ENCODE measurements at regions not wholly inside any gene's neighbourhood (a gene's known extent, or its start where the extent isn't known, plus 50 kb on each side); places are given as distances from the start of the nearest gene placed in this dataset.

DNA sequence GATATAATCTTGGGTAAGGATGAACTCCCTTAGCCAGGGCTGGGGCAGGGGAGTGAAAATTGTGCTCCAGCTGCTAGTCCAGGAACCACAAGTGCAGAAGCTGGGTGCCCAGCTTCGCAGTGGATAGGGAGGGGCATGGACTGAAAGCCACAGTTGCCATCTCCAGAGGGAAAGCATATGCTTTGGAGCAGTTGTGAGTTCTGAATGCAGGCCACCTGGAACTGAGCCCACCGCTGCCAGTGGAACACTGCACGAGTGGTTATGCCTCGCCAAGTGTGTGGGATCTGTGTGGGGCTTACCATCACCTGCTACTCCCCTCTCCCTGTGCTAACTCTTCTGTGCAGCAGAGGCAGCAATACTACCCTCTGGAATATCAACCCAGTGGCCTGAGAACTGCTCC is 158.4 kb upstream of the DPT start:
- peaks cover 6% of the 10 kb centered on the region for H3K9me3 Mint-ChIP-seq
- H3K36me3 Mint-ChIP-seq (ENCODE audit: low read depth), result no peaks in the 10 kb centered on the region
- intact Hi-C loops (cut with micrococcal nuclease), result no loop called here
- peaks cover 13% of the 10 kb centered on the region for H3K27me3 Mint-ChIP-seq (ENCODE audit: low read depth)
- CTCF ChIA-PET, result no interaction called here
- H3K4me3 Mint-ChIP-seq, result no peak overlapping the region
- no peak for DNase-seq
- no peaks in the 10 kb centered on the region for H3K4me1 Mint-ChIP-seq (ENCODE audit: low read depth)
- no peak overlapping the region for H3K27ac Mint-ChIP-seq

DNA sequence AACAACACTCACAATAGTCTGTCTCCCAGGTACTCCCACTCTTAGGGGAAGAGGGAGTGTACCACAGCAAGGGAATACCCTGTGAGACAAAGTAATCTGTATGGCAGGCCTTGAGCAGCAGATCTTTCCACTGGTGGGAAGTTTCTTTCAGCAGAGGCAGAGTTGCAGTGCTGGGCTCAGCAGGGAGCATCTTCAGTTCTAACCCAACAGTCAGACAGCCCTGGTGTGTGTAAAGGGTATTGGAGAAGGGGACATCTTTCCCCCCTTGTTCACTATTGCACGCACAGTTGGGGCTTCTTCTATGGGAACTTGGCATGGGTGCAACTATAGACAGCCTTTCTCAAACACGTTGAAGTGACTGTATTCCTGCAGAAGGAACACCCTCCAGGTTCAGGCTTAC is 159.4 kb upstream of the DPT start:
- H3K36me3 Mint-ChIP-seq (ENCODE audit: low read depth), result no peaks in the 10 kb centered on the region
- CTCF ChIA-PET, result no interaction called here
- H3K27ac Mint-ChIP-seq, result no peak overlapping the region
- peaks cover 6% of the 10 kb centered on the region for H3K9me3 Mint-ChIP-seq
- intact Hi-C loops (cut with micrococcal nuclease), result no loop called here
- H3K27me3 Mint-ChIP-seq (ENCODE audit: low read depth), result peaks cover 14% of the 10 kb centered on the region
- DNase-seq, result no peak
- H3K4me3 Mint-ChIP-seq, result no peak overlapping the region
- H3K4me1 Mint-ChIP-seq (ENCODE audit: low read depth), result no peaks in the 10 kb centered on the region

DNA sequence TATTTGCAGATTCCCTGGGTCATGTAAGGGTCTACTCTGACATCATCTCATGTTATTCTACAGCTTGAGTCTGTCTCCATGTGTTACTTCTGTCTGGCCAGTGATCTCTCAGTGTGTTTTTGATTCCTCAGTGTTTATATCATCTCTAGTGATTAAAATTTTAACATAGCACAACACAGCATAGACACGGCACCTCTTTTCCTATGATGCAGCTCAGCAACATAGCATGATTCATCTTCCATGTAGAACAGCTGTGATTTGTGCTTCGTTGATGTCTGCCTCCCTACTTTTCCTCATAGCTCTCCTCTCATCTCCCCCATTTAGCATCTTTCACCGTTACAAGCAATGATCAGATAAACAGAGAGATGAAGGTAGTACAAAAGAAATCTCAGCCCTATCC is 163.9 kb upstream of the DPT start:
- intact Hi-C loops (cut with micrococcal nuclease), result no loop called here
- no peak for DNase-seq
- no peak overlapping the region for H3K4me3 Mint-ChIP-seq
- H3K27me3 Mint-ChIP-seq (ENCODE audit: low read depth), result peaks cover 31% of the 10 kb centered on the region
- H3K27ac Mint-ChIP-seq, result no peak overlapping the region
- CTCF ChIA-PET, result no interaction called here
- no peaks in the 10 kb centered on the region for H3K4me1 Mint-ChIP-seq (ENCODE audit: low read depth)
- peaks cover 1% of the 10 kb centered on the region for H3K9me3 Mint-ChIP-seq
- no peaks in the 10 kb centered on the region for H3K36me3 Mint-ChIP-seq (ENCODE audit: low read depth)

DNA sequence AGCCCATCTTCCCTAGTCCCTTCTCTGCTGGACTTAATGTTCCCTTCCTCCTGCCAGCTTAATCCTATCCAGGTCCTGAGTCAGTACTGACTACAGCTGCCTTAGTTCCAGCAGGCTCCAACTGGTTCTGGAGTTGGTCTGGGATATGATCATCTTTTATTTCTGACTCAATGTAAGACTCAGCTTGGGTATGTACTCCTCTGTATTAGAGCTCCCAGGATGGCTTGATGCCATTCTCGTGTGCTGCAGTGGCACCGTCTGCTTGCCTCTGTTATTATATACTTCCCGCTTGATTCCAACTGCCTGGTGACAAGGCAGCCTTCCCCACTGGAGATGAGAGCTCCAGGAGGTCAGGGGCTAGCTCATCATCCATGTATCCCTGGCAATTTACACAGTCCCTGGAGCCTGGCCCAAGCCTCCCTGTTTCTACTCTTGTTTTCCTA is 164.4 kb upstream of the DPT start:
- Mint-ChIP-seq H3K4me1 (ENCODE audit: low read depth) (no peaks in the 10 kb centered on the region), H3K9me3 (no peaks in the 10 kb centered on the region), H3K4me3 (no peak overlapping the region), H3K27me3 (ENCODE audit: low read depth) (peaks cover 29% of the 10 kb centered on the region), H3K27ac (no peak overlapping the region), H3K36me3 (ENCODE audit: low read depth) (no peaks in the 10 kb centered on the region)
- CTCF ChIA-PET, result no interaction called here
- intact Hi-C loops (cut with micrococcal nuclease), result no loop called here
- DNase-seq, result no peak

DNA sequence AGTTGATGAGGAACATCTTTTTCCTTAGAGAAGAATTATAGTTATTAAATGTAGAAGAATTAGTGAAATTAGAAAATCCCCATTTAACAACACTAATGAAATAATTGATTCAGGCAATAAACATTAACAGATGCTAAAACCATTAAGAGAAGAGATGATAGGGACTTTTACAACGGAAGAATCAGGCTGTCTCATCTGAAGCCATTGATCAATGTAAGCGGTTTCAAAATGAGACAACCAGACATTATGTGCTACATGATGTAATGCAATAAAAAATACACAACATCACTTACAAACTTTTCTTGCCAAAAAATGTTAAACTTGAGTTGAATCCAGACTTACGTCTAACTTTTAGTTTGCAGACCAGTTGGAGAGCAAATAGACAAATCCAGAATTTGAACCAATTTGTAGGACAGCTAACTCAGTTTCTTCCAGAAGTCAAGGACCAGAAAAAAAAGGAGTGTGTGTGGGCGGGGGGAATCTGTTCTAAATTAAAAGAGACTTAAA is 165.4 kb upstream of the DPT start:
- H3K4me1 Mint-ChIP-seq (ENCODE audit: low read depth), result no peaks in the 10 kb centered on the region
- H3K4me3 Mint-ChIP-seq, result no peak overlapping the region
- intact Hi-C loops (cut with micrococcal nuclease), result no loop called here
- no peaks in the 10 kb centered on the region for H3K36me3 Mint-ChIP-seq (ENCODE audit: low read depth)
- DNase-seq, result no peak
- H3K27ac Mint-ChIP-seq, result no peak overlapping the region
- CTCF ChIA-PET, result no interaction called here
- H3K27me3 Mint-ChIP-seq (ENCODE audit: low read depth), result peaks cover 30% of the 10 kb centered on the region
- H3K9me3 Mint-ChIP-seq, result no peaks in the 10 kb centered on the region

DNA sequence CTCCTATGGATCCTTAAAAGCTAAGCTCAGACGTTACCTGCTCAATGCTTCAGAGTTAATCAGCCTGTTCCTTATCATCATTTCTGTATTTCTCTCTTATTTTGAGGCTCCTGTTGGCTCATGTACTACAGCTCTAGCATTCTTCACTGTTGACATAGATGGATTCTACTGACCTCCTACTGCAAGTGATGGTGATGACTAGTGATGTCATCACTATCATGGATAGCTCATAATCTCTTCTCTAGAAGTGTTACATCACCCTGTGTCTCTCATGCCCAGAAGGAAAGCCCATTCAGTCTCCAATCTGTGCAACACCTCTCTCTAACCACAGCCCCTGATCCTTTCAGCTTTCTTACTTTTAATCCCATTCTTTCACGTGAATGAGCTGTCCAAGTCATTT is 168.2 kb upstream of the DPT start:
- no peaks in the 10 kb centered on the region for H3K36me3 Mint-ChIP-seq (ENCODE audit: low read depth)
- CTCF ChIA-PET, result no interaction called here
- no peak for DNase-seq
- no peaks in the 10 kb centered on the region for H3K9me3 Mint-ChIP-seq
- H3K27me3 Mint-ChIP-seq (ENCODE audit: low read depth), result peaks cover 26% of the 10 kb centered on the region
- H3K27ac Mint-ChIP-seq, result no peak overlapping the region
- H3K4me3 Mint-ChIP-seq, result no peak overlapping the region
- no peaks in the 10 kb centered on the region for H3K4me1 Mint-ChIP-seq (ENCODE audit: low read depth)
- intact Hi-C loops (cut with micrococcal nuclease), result no loop called here

DNA sequence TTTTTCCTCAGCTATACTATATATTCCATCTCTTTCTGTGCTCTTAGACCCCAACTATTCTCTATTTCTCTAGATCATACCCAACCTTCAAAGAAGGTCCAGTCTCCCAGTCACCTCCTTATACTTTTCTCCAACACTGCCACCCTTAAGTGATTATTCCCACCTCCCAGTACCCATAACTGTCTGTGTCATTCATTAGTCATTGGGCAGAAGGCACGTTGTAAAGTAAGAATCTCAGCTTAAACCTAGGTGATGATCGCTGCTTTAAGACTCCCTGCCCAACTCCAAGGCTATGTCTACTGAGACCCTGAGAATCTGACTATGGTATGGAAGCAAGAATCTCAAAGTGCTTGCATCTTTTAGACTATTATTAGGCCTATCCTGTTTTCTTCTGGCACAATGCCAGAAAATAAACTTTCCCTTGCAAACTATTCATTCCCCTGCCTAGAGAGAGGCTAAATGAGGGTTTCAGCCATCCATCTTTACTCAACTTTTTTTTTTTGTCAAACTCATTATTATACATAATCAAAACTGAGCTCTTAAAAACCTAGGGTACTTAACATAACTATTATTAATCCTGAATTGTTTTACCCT is 174.3 kb upstream of the DPT start:
- no peak overlapping the region for H3K4me3 Mint-ChIP-seq
- H3K4me1 Mint-ChIP-seq (ENCODE audit: low read depth), result no peaks in the 10 kb centered on the region
- CTCF ChIA-PET, result no interaction called here
- intact Hi-C loops (cut with micrococcal nuclease), result no loop called here
- H3K9me3 Mint-ChIP-seq, result no peaks in the 10 kb centered on the region
- no peaks in the 10 kb centered on the region for H3K36me3 Mint-ChIP-seq (ENCODE audit: low read depth)
- no peak overlapping the region for H3K27ac Mint-ChIP-seq
- peaks cover 3% of the 10 kb centered on the region for H3K27me3 Mint-ChIP-seq (ENCODE audit: low read depth)
- DNase-seq, result no peak

DNA sequence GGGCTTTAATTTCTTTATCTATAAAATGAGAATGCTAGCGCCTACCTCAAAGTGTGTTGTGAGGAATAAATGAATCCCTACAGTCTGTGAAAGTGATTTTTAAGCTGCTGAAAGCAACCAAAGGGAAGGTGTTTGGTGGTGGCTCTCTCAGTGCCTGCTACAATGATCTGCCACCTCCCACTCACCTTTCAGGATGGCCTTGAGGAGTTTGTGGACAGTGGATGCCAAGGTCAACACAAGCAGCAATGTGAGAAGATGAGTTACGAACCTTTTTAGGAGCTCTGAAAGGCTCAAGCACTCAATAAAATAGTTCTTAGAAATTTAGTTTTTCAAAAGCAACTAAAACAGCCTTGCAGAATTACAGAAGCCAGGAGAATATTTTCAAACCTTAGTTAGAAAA is 176.6 kb upstream of the DPT start:
- intact Hi-C loops (cut with micrococcal nuclease), result no loop called here
- CTCF ChIA-PET, result no interaction called here
- Mint-ChIP-seq H3K4me1 (ENCODE audit: low read depth) (no peaks in the 10 kb centered on the region), H3K9me3 (no peaks in the 10 kb centered on the region), H3K36me3 (ENCODE audit: low read depth) (no peaks in the 10 kb centered on the region), H3K27ac (no peak overlapping the region), H3K4me3 (no peak overlapping the region), H3K27me3 (ENCODE audit: low read depth) (peaks cover 7% of the 10 kb centered on the region)
- DNase-seq, result no peak

DNA sequence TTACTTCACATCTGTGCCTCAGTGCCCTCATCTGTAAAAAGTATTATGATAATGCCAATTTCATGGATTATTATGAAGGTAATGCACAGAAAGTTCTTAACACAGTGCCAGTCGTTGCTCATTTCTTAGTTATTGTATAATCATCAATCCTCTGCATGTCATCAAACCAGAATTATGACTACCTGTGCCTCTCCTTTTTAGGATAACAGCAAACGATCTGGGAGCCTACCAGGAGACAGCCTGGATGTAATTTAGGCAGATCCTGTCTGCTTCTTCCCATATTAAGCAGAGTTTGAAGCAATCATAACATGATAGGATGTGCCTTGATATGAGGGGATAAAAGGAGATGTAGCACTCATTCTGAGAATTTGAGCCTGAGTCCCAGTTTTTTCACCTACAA is 177.4 kb upstream of the DPT start:
- intact Hi-C loops (cut with micrococcal nuclease), result no loop called here

DNA sequence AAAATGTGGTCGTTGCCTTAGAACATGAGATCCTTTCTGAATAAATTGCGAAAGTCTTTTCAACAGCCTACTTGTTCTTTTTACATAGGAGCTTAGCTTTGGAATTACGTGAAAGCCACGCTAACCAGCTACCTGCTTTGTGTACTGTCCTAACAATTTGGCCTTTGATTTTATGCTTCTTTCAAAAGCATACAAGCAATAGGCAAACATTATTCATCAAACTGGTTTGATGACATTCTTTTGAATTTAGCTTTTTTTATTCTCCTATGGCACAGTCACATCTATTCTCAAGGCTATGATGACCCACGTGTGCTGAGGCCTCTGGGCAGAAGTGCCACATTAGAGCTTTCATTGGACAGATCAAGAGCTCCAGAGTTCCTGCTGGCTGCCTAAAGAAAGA is 178.0 kb upstream of the DPT start:
- CTCF ChIA-PET, result no interaction called here
- Mint-ChIP-seq H3K4me3 (no peak overlapping the region), H3K36me3 (ENCODE audit: low read depth) (no peaks in the 10 kb centered on the region)

More for the DNA sequence above, 177.4 kb upstream of the DPT start:
- Mint-ChIP-seq H3K9me3 (no peaks in the 10 kb centered on the region), H3K4me1 (ENCODE audit: low read depth) (no peaks in the 10 kb centered on the region), H3K4me3 (no peak overlapping the region), H3K27me3 (ENCODE audit: low read depth) (peaks cover 7% of the 10 kb centered on the region), H3K27ac (no peak overlapping the region), H3K36me3 (ENCODE audit: low read depth) (no peaks in the 10 kb centered on the region)
- CTCF ChIA-PET, result no interaction called here
- no peak for DNase-seq

DNA sequence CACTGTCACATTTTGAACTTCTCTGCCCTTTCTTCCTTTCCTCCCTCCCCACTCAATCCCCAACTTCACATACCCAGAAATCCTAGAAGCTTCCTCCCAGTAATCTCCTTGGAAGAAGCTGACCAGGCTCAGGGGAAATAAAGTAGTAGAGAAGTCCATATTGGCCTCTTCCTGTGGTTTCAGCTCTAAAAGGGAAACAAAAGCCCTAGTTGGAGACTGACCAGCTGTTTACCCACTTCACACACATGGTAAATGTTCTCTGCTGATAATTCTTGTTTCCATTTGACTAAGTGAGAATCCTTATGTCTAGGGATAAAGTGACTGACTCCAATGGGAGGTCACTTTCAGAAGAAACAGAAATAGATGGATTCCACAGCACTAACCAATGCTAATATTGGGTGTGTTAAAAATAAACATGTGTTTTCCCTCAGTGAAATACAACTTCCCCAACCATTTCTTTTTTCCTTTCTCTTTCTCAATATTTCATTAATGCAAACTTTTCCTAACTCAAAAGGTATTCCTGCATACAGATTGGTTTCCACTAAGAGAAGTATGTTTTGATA is 178.9 kb upstream of the DPT start:
- H3K27me3 Mint-ChIP-seq (ENCODE audit: low read depth), result peaks cover 7% of the 10 kb centered on the region
- no peaks in the 10 kb centered on the region for H3K9me3 Mint-ChIP-seq
- no peaks in the 10 kb centered on the region for H3K4me1 Mint-ChIP-seq (ENCODE audit: low read depth)
- intact Hi-C loops (cut with micrococcal nuclease), result no loop called here
- no peaks in the 10 kb centered on the region for H3K36me3 Mint-ChIP-seq (ENCODE audit: low read depth)
- H3K27ac Mint-ChIP-seq, result no peak overlapping the region
- CTCF ChIA-PET, result no interaction called here
- DNase-seq, result no peak
- H3K4me3 Mint-ChIP-seq, result no peak overlapping the region

More for the DNA sequence above, 178.0 kb upstream of the DPT start:
- no peak for DNase-seq
- intact Hi-C loops (cut with micrococcal nuclease), result no loop called here
- Mint-ChIP-seq H3K27me3 (ENCODE audit: low read depth) (peaks cover 7% of the 10 kb centered on the region), H3K9me3 (no peaks in the 10 kb centered on the region), H3K27ac (no peak overlapping the region), H3K4me1 (ENCODE audit: low read depth) (no peaks in the 10 kb centered on the region)

DNA sequence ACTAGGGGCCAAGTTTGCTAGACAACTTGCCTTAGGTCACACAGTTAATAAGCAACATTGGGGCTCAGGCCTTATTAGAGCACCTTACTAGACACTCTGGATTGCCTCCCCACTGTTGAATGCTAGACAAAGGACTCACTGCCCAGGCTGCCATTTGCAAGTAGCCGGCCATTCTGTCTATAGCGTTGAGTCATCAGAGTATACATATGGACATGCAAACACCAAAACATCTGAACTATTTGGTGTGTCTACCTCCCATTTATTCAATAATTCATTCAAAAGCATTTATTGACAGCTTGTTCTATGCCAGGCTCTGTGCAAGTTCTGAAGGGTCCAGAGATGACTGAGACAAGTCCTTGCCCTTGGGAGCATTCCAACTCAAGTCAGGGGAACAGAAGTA is 181.4 kb upstream of the DPT start:
- Mint-ChIP-seq H3K27ac (no peak overlapping the region), H3K4me3 (no peak overlapping the region), H3K36me3 (ENCODE audit: low read depth) (no peaks in the 10 kb centered on the region), H3K9me3 (no peaks in the 10 kb centered on the region), H3K4me1 (ENCODE audit: low read depth) (no peaks in the 10 kb centered on the region), H3K27me3 (ENCODE audit: low read depth) (peaks cover 7% of the 10 kb centered on the region)
- intact Hi-C loops (cut with micrococcal nuclease), result no loop called here
- CTCF ChIA-PET, result no interaction called here
- DNase-seq, result no peak

DNA sequence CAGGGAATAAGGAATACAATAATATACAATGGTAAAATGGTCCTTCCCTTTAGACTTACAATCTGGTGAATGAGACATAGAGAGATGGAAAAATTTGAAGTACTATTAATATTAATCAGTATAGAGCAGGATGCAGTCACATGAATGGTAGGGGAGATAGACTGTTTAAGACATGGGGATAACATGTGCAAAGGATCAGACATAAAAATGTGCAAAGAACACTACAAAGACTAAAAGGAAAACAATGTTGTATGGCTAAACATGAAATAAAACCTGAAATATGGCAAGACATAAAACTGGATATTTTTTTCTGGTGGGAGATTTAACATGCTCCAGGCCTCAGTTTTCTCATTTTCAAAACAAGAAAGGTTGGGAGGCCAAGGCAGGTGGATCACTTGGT is 182.4 kb upstream of the DPT start:
- DNase-seq, result no peak
- H3K4me1 Mint-ChIP-seq (ENCODE audit: low read depth), result no peaks in the 10 kb centered on the region
- no peaks in the 10 kb centered on the region for H3K9me3 Mint-ChIP-seq
- intact Hi-C loops (cut with micrococcal nuclease), result no loop called here
- H3K27me3 Mint-ChIP-seq (ENCODE audit: low read depth), result peaks cover 7% of the 10 kb centered on the region
- CTCF ChIA-PET, result no interaction called here
- no peak overlapping the region for H3K27ac Mint-ChIP-seq
- H3K36me3 Mint-ChIP-seq (ENCODE audit: low read depth), result no peaks in the 10 kb centered on the region
- no peak overlapping the region for H3K4me3 Mint-ChIP-seq

All from activated naive CD4-positive, alpha-beta T cell treated with anti-CD3 and anti-CD28 coated beads for 36 hours (primary cell).